Uterus (tissue), 2 donors: ENCODE measurements at regions not wholly inside any gene's neighbourhood (a gene's known extent, or its start where the extent isn't known, plus 50 kb on each side); places are given as distances from the start of the nearest gene placed in this dataset.

Experiments
- POLR2A ChIP-seq, 2 donors: fragments of 450-650 bp; IDR thresholded peaks; one replicate each; pipeline ENCODE4 v1.6.1; 2016; ENCODE audit warnings: antibody characterized with exemption in 2 of 2, mild to moderate bottlenecking in 1 of 2, moderate library complexity in 1 of 2
- TF ChIP-seq, protein P1 (sequence below), 4 experiments: fragments of 200-600 bp in 2 of 4; fragments of 450-650 bp in 2 of 4; sonication (generic) in 2 of 4; IDR thresholded peaks; one replicate each; pipeline ENCODE4 v1.5.1; 2016 to 2019; ENCODE audit warnings: antibody characterized with exemption in 4 of 4, mild to moderate bottlenecking in 2 of 4, moderate library complexity in 1 of 4

DNA sequence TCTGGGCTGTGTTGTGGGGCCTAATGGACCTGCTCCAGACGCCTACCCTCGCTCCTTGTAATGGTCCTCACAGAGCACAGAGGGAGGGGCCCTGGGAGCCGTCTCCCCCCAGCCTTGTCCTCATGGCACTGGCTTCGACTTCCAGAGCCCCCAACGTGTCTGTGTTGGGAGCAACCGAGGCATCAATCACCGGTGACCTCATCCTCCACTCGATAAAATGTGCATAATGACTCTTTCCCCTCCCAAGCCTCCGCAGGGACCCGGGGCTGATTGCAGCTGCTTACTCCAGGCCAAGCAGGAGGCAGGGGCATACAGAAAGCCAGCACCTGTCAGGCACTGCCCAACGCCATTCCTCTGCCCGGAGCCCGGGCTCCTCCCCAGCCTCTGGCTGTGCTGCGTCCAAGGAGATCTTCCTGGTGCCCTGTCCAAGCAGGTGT is 271.7 kb downstream of the NDUFA10 start:
- TF ChIP-seq, protein P1, sequence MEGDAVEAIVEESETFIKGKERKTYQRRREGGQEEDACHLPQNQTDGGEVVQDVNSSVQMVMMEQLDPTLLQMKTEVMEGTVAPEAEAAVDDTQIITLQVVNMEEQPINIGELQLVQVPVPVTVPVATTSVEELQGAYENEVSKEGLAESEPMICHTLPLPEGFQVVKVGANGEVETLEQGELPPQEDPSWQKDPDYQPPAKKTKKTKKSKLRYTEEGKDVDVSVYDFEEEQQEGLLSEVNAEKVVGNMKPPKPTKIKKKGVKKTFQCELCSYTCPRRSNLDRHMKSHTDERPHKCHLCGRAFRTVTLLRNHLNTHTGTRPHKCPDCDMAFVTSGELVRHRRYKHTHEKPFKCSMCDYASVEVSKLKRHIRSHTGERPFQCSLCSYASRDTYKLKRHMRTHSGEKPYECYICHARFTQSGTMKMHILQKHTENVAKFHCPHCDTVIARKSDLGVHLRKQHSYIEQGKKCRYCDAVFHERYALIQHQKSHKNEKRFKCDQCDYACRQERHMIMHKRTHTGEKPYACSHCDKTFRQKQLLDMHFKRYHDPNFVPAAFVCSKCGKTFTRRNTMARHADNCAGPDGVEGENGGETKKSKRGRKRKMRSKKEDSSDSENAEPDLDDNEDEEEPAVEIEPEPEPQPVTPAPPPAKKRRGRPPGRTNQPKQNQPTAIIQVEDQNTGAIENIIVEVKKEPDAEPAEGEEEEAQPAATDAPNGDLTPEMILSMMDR (IDR thresholded peaks at IDR 0.05) = no peak
- no peak for TF ChIP-seq POLR2A (IDR thresholded peaks at IDR 0.05)
